A549 (cell line): ENCODE measurements at regions not wholly inside any gene's neighbourhood (a gene's known extent, or its start where the extent isn't known, plus 50 kb on each side); places are given as distances from the start of the nearest gene placed in this dataset.

ENCODE experiments used
- ATAC-seq, 2 experiments: fragments of 200-7000 bp in 1 of 2; fragments of >200 bp in 1 of 2; cut with Nextera tagmentation in 1 of 2; cut with Tn5 transposase in 1 of 2; 3 replicates each; pipeline versions ENCODE4 v1.8.0 to v1.9.1; 2018 to 2020; ENCODE audit warnings: mild to moderate bottlenecking in 1 of 2, moderate library complexity in 1 of 2
- CTCF ChIA-PET: fragments of 300-600 bp; sonication (Branson Sonifier 250); formaldehyde crosslinking; extraction: SDS; loops from one replicate; lab custom pipeline; 2021; ENCODE audit warnings: antibody characterized with exemption, inconsistent platforms; lab: Yijun Ruan, JAX
- POLR2A ChIA-PET: fragments of 350-600 bp; formaldehyde crosslinking; extraction: SDS; loops from one replicate; lab custom pipeline; 2021; ENCODE audit warnings: antibody characterized with exemption, inconsistent platforms; lab: Yijun Ruan, JAX
- DNase-seq, 2 experiments: peaks; one replicate each; pipeline versions ENCODE4 v3.0.0 to v3.0.0-alpha.2; 2011 to 2016; ENCODE audit warnings: low read depth in 1 of 2, low spot score in 1 of 2
- FAIRE-seq: peaks from 2 replicates; lab custom pipeline; 2011; peaks lifted over from hg19 to GRCh38; lab: Jason Lieb, UNC
- H3K27ac ChIP-seq, 2 experiments: fragments of >200 bp; sonication (Bioruptor Twin); formaldehyde crosslinking; 3 replicates each; pipeline ENCODE4 v1.5.1; 2016 to 2017
- H3K4me1 ChIP-seq: fragments of >200 bp; sonication (Bioruptor Twin); formaldehyde crosslinking; 3 replicates; pipeline ENCODE4 v1.6.1; 2016
- H3K4me2 ChIP-seq: fragments of >200 bp; sonication (Bioruptor Twin); formaldehyde crosslinking; 3 replicates; pipeline ENCODE4 v1.6.1; 2016
- H3K4me3 ChIP-seq: fragments of >200 bp; sonication (Bioruptor Twin); formaldehyde crosslinking; 3 replicates; pipeline ENCODE4 v1.5.1; 2016
- H3K9me3 ChIP-seq: fragments of >200 bp; sonication (Bioruptor Twin); formaldehyde crosslinking; 3 replicates; pipeline ENCODE4 v1.6.1; 2016
- BHLHE40 ChIP-seq: IDR thresholded peaks from 2 replicates; pipeline ENCODE4 v1.6.1; 2012; ENCODE audit warnings: low read depth, low read length, inconsistent platforms
- CBX2 ChIP-seq: fragments of 200-600 bp; sonication (generic); IDR thresholded peaks from 2 replicates; pipeline ENCODE4 v1.6.1; 2016; ENCODE audit warnings: low read depth, mild to moderate bottlenecking, borderline replicate concordance
- CHD4 ChIP-seq: fragments of 200-600 bp; sonication (generic); IDR thresholded peaks from 2 replicates; pipeline ENCODE4 v1.6.1; 2016; ENCODE audit warnings: antibody characterized with exemption, mild to moderate bottlenecking, borderline replicate concordance
- E2F6 ChIP-seq: IDR thresholded peaks from 2 replicates; pipeline ENCODE4 v1.6.1; 2012; ENCODE audit warnings: low read depth, borderline replicate concordance
- EHMT2 ChIP-seq: fragments of 200-600 bp; sonication (generic); IDR thresholded peaks from 2 replicates; pipeline ENCODE4 v1.6.1; 2016; ENCODE audit warnings: antibody characterized with exemption, low read depth, mild to moderate bottlenecking, moderate library complexity
- ELK1 ChIP-seq: fragments of 150-350 bp; IDR thresholded peaks from 2 replicates; pipeline ENCODE4 v1.6.1; 2014; ENCODE audit warnings: low read depth, mild to moderate bottlenecking, low read length
- FOSB ChIP-seq: fragments of 250-450 bp; sonication (Bioruptor Pico); IDR thresholded peaks from 2 replicates; pipeline ENCODE4 v1.5.0; 2020; ENCODE audit warnings: mild to moderate bottlenecking, moderate library complexity
- FOSL2 ChIP-seq, 2 experiments: fragments of 450-650 bp in 1 of 2; fragments of >200 bp in 1 of 2; sonication (Bioruptor Twin) in 1 of 2; formaldehyde crosslinking; IDR thresholded peaks; 2 replicates each; pipeline versions ENCODE4 v1.5.0 to v1.6.1; 2016 to 2020; ENCODE audit warnings: mild to moderate bottlenecking in 1 of 2, moderate library complexity in 1 of 2
- FOXS1 ChIP-seq: fragments of 250-450 bp; sonication (Bioruptor Pico); IDR thresholded peaks from 2 replicates; pipeline ENCODE4 v1.5.0; 2020; ENCODE audit warnings: mild to moderate bottlenecking, moderate library complexity
- HDAC2 ChIP-seq: fragments of 200-600 bp; sonication (generic); IDR thresholded peaks from 2 replicates; pipeline ENCODE4 v1.6.1; 2016
- HMGXB4 ChIP-seq: fragments of 250-450 bp; sonication (Bioruptor Pico); IDR thresholded peaks from 2 replicates; pipeline ENCODE4 v1.5.0; 2021; ENCODE audit warnings: mild to moderate bottlenecking, moderate library complexity, borderline replicate concordance
- HOXB13 ChIP-seq: fragments of 250-450 bp; sonication (Bioruptor Pico); IDR thresholded peaks from 2 replicates; pipeline ENCODE4 v1.5.0; 2020; ENCODE audit warnings: low read depth, mild to moderate bottlenecking, moderate library complexity
- JUN ChIP-seq, 2 experiments: fragments of >200 bp; sonication (Bioruptor Twin); formaldehyde crosslinking; IDR thresholded peaks; 2 replicates in 1 of 2; 3 replicates in 1 of 2; pipeline ENCODE4 v1.6.1; 2016 to 2017
- MAFK ChIP-seq: fragments of 450-650 bp; IDR thresholded peaks from 2 replicates; pipeline ENCODE4 v1.6.1; 2014; ENCODE audit not compliant: partially characterized antibody
- MAZ ChIP-seq: fragments of 150-350 bp; IDR thresholded peaks from 2 replicates; pipeline ENCODE4 v1.6.1; 2014; ENCODE audit warnings: antibody characterized with exemption, low read depth, low read length, borderline replicate concordance
- NPAS2 ChIP-seq: fragments of 250-450 bp; sonication (Bioruptor Pico); IDR thresholded peaks from 2 replicates; pipeline ENCODE4 v1.8.0; 2022; ENCODE audit warnings: mild to moderate bottlenecking, moderate library complexity, borderline replicate concordance
- NR3C1 ChIP-seq: fragments of >200 bp; sonication (Bioruptor Twin); formaldehyde crosslinking; IDR thresholded peaks from 3 replicates; pipeline ENCODE4 v1.6.1; 2017
- PHF8 ChIP-seq: fragments of 200-600 bp; sonication (generic); IDR thresholded peaks from 2 replicates; pipeline ENCODE4 v1.6.1; 2016; ENCODE audit warnings: low read depth, mild to moderate bottlenecking, antibody characterized with exemption, moderate library complexity, borderline replicate concordance
- POLR2A ChIP-seq: IDR thresholded peaks from 2 replicates; pipeline ENCODE4 v1.6.1; 2012; ENCODE audit warnings: mild to moderate bottlenecking, low read length
- RAD21 ChIP-seq, 2 experiments: fragments of >200 bp in 1 of 2; sonication (Bioruptor Twin) in 1 of 2; formaldehyde crosslinking in 1 of 2; IDR thresholded peaks in 1 of 2; conservative IDR thresholded peaks in 1 of 2; 2 replicates in 1 of 2; 3 replicates in 1 of 2; pipeline ENCODE4 v1.6.1; 2012 to 2018; ENCODE audit warnings: inconsistent platforms in 1 of 2
- SMC3 ChIP-seq: fragments of >200 bp; sonication (Bioruptor Twin); formaldehyde crosslinking; IDR thresholded peaks from 3 replicates; pipeline ENCODE4 v1.6.1; 2018; ENCODE audit warnings: inconsistent platforms
- ZC3H11A ChIP-seq: fragments of 450-650 bp; IDR thresholded peaks from 2 replicates; pipeline ENCODE4 v1.6.1; 2014; ENCODE audit warnings: antibody characterized with exemption, mild to moderate bottlenecking
- ZFP36 ChIP-seq: fragments of 450-650 bp; IDR thresholded peaks from 2 replicates; pipeline ENCODE4 v1.6.1; 2014; ENCODE audit warnings: borderline replicate concordance; ENCODE audit not compliant: partially characterized antibody
- WGBS: methylation state at CpG from one replicate; pipeline ENCODE4 v1.1.6; 2017; ENCODE audit errors: missing lambda C conversion rate; 5-methylcytosine and 5-hydroxymethylcytosine counted together
- TF ChIP-seq, protein P1 (sequence below): IDR thresholded peaks from 2 replicates; pipeline ENCODE4 v1.6.1; 2012
- TF ChIP-seq, protein P2 (sequence below): fragments of 250-450 bp; sonication (Bioruptor Pico); IDR thresholded peaks from 2 replicates; pipeline ENCODE4 v1.5.0; 2020; ENCODE audit warnings: low read depth, mild to moderate bottlenecking, moderate library complexity
- TF ChIP-seq, protein P3 (sequence below): IDR thresholded peaks from 2 replicates; pipeline ENCODE4 v1.6.1; 2012
- TF ChIP-seq, protein P4 (sequence below): fragments of >200 bp; sonication (Bioruptor Twin); formaldehyde crosslinking; IDR thresholded peaks from 2 replicates; pipeline ENCODE4 v1.6.1; 2016

- TF ChIP-seq MAFK, result no peak
- TF ChIP-seq, protein P1, sequence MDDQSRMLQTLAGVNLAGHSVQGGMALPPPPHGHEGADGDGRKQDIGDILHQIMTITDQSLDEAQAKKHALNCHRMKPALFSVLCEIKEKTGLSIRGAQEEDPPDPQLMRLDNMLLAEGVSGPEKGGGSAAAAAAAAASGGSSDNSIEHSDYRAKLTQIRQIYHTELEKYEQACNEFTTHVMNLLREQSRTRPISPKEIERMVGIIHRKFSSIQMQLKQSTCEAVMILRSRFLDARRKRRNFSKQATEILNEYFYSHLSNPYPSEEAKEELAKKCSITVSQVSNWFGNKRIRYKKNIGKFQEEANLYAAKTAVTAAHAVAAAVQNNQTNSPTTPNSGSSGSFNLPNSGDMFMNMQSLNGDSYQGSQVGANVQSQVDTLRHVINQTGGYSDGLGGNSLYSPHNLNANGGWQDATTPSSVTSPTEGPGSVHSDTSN, result no peak
- TF ChIP-seq, protein P2, sequence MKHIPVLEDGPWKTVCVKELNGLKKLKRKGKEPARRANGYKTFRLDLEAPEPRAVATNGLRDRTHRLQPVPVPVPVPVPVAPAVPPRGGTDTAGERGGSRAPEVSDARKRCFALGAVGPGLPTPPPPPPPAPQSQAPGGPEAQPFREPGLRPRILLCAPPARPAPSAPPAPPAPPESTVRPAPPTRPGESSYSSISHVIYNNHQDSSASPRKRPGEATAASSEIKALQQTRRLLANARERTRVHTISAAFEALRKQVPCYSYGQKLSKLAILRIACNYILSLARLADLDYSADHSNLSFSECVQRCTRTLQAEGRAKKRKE (CRISPR knock-in tag), result no peak
- no peak for TF ChIP-seq CBX2
- no peak for TF ChIP-seq BHLHE40
- no peak for TF ChIP-seq CHD4
- TF ChIP-seq NR3C1, result no peak
- no peak for TF ChIP-seq POLR2A
- TF ChIP-seq RAD21 (conservative IDR thresholded peaks at IDR 0.05 in 1 of 2, IDR thresholded peaks at IDR 0.05 in 1 of 2), result no peak
- TF ChIP-seq FOXS1 (CRISPR knock-in tag), result no peak
- TF ChIP-seq PHF8, result no peak
- TF ChIP-seq FOSB (CRISPR knock-in tag), result no peak
- ChIA-PET CTCF (no interaction called here), POLR2A (no interaction called here)
- FAIRE-seq (no peak), ATAC-seq (no peak), DNase-seq (no peak)
- H3K4me1 ChIP-seq, result no peaks in the 10 kb centered on the region
- H3K4me3 ChIP-seq, result no peak overlapping the region
- no peaks in the 10 kb centered on the region for H3K9me3 ChIP-seq
- H3K27ac ChIP-seq, result no peak overlapping the region
- H3K4me2 ChIP-seq, result no peak overlapping the region
Observed at GRCh38 chr18:41449612-41450011, 505.4 kb upstream of the PIK3C3 start.

DNA sequence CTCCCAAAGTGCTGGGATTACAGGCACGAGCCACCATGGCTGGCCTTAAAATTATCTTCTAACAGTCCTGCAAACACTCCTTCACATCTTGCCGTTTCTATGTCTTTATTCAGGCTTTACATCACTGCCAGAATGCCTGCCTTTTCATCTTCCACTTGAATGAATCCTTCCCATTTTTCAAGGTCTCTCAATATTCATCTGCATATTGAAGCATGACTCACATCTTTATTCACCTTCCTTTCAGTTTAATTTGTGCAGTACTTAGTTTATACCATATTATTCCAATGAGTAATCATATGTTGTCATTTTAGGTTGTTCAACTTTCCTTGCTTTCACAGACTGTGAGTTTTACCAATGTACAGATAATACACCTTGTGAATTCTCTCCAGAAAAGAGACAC lies 510.1 kb upstream of the PIK3C3 start:
- ChIA-PET POLR2A (no interaction called here), CTCF (no interaction called here)
- Histone ChIP-seq H3K9me3 (no peaks in the 10 kb centered on the region), H3K27ac (no peak overlapping the region), H3K4me3 (no peak overlapping the region), H3K4me2 (no peak overlapping the region), H3K4me1 (no peaks in the 10 kb centered on the region)
- TF ChIP-seq ELK1 (no peak), HOXB13 (CRISPR knock-in tag) (no peak), E2F6 (no peak), HDAC2 (no peak), ZC3H11A (no peak), ZFP36 (no peak), HMGXB4 (no peak), POLR2A (no peak), MAZ (no peak), EHMT2 (no peak), FOSL2 (IDR thresholded peaks at IDR 0.05) (no peak), FOSL2 (CRISPR knock-in tag; IDR thresholded peaks at IDR 0.05) (no peak), PHF8 (no peak), NPAS2 (CRISPR knock-in tag) (no peak), SMC3 (no peak), FOXS1 (CRISPR knock-in tag) (no peak), JUN (IDR thresholded peaks at IDR 0.05) (no peak)
- TF ChIP-seq, protein P3, sequence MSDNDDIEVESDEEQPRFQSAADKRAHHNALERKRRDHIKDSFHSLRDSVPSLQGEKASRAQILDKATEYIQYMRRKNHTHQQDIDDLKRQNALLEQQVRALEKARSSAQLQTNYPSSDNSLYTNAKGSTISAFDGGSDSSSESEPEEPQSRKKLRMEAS, result no peak
- TF ChIP-seq, protein P4, sequence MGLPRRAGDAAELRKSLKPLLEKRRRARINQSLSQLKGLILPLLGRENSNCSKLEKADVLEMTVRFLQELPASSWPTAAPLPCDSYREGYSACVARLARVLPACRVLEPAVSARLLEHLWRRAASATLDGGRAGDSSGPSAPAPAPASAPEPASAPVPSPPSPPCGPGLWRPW, result no peak
- 4% methylated on average over 2 of the region's 2 CpGs for WGBS
- DNase-seq, result no peak
- no peak for FAIRE-seq
- no peak for ATAC-seq
